CD1c-positive myeloid dendritic cell (primary cell): ENCODE measurements at regions not wholly inside any gene's neighbourhood (a gene's known extent, or its start where the extent isn't known, plus 50 kb on each side); places are given as distances from the start of the nearest gene placed in this dataset.
A peak's percentile ranks its signal among the peaks of the same experiment; 100 is the strongest.

ENCODE experiments used
- DNase-seq: peaks from one replicate; pipeline ENCODE4 v3.0.0-alpha.2; 2016; ENCODE audit errors: extremely low spot score

DNA sequence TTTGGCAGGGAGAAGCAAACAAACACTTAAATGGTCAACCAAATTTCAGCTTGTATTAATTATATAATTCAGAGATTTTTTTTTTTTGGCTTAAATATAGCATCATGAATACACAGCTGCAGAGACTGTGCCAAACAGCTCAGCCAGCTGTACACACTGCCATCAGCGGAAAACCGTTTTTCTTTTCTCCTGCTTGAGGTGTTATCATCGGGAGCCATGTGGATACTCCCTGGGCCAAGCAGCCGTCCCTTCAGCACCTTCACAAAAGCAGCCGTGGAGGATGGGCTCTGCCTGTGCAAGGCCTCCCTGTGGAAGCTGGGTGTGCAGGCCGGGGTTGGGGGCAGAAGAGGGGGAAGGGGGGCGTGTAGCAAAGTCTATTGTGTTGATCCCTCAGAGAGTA is 85.0 kb downstream of the NUF2 start:
- no peak for DNase-seq

DNA sequence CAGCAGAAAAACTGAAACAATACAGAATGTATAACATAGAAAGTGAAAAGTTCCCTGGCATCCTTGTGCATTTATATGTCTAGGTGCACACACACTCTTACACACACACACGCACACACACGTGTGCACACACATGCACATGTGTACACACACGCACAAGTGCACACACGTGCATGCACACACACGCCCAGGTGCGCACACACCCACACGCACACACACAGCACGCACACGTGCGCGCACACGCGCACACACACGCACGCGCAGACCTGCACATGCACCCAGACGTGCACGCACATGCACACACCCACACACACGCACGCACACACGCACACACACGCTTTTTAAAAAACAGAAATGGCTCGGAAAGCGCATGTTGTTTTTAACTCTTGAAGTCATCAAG is 86.5 kb downstream of the NUF2 start:
- no peak for DNase-seq

DNA sequence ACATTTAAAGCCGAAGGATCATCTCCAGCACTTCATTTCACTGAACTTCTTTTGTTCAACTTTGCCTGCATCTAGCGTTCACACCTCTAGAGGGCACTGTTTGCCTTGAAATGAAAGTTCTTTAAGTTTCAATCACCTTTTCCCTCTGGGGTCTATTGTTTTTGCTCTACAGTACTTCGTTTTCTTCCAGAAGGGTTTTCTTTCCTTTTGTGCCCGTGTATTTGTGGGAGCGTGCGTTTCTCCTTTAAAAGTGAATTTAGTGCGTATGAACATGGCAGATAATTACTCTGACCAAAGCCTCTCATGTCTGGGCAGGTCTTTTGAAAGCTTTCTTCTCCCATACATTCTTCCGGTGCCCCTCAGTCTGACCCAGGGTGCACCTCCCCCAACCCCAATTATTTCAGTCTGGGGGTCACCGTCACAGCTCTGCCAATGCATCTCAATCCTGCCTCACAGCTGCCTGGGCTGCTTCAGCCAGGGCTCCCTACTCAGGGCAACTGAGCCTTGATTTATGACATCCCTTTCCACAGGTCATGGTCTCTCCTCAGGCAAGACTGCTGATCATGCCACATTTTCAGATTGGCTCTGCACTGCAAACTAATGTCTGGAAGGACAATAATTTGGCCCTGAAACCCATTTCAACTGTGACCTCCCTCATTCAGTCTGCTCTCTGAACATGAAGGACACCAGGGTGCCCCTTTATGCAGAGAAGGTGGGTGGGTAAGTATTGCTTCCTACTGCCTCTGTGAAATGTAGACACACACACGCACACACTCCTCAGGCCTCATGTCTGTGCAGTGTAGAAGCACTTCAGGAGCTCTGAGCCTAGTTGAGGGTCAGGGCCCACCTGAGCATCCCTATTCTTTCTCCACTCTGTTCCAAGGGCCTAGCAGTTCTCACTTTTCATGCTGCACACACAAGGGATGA is 88.6 kb downstream of the NUF2 start:
- DNase-seq = peak; percentile 34

DNA sequence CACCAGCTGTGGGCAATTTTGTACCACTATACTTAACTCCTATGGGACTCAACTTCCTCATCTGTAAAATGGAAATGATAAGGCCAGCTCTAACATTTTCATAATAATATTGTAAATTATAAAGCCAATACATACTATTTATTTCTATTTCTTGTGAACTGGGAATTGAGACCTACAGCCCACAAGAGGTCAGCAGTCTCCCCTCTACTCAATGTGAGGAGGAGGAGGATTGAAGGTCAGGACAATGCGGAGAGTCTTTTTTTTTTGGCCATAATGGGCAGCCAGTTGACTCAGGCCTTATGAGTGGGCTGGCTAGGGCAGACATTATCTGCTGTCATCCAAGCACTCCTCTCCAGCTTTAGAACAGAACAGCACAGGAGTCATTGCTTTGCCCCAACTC is 90.5 kb downstream of the NUF2 start:
- no peak for DNase-seq

DNA sequence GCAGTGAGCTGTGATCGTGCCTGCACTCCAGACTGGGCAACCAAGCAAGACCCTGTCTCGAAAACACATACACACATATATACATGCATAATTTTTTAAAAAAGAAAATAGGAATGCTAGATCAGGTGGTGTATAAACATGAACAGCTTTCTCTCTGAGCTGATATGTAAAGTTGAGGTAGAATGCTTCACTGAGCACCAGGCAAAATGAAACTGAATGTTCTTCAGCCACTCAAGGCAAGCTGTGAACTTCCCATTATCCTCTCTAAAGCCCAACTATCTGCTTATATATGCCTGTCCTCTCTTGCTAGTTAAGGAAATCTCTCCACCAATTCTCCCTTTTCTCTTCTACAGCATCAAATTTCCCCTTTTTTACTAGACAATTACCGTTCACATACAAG is 93.0 kb downstream of the NUF2 start:
- no peak for DNase-seq

DNA sequence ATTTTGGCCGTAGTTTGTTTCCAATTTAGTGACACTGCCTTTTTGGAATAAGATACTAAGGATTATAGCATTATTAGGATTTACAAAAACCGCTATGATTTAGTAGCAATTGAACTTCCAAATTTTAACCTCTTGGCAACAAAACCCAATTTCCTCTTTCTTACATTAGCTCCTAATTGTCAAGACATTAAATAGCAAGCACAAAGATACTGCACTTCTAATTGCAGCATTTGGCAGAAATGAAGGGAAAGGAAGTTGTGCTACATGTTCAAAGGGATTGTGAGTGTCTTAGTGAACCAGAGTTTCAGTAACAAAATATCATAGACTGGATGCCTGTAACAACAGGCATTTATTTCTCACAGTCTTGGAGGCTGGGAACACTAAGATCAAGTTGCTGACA is 99.9 kb downstream of the NUF2 start:
- no peak for DNase-seq

DNA sequence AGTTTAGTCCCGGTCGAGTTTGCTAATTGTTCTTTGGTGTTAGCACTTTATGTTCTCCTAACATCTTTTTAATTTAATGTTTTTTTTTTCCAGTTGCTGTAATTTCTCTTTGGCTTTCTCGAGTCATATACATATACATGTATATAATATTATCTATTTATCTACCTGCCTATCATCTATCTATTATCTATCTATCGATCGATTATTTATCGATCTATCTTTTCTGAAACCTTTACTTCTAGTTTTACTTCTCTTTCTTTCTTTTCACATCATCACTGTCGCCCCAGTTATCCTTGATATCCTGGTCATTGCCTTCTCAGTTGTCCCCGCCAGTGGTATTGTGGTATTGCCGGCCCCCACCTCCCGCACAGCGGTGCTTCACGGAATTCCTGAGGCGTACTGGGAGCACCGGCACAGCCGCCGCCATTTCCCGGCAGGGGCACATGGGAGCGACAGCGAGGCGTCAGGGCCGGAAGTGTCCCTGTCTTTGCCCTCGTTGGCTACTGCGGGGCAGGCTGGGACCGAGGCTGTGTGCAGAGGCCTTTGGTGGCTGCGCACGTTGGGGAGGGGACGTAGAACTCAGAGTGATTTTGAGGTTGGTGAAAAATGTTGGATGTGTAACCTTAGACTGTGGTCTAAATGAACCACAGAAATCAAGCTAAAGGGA is 101.1 kb downstream of the NUF2 start:
- DNase-seq = no peak

DNA sequence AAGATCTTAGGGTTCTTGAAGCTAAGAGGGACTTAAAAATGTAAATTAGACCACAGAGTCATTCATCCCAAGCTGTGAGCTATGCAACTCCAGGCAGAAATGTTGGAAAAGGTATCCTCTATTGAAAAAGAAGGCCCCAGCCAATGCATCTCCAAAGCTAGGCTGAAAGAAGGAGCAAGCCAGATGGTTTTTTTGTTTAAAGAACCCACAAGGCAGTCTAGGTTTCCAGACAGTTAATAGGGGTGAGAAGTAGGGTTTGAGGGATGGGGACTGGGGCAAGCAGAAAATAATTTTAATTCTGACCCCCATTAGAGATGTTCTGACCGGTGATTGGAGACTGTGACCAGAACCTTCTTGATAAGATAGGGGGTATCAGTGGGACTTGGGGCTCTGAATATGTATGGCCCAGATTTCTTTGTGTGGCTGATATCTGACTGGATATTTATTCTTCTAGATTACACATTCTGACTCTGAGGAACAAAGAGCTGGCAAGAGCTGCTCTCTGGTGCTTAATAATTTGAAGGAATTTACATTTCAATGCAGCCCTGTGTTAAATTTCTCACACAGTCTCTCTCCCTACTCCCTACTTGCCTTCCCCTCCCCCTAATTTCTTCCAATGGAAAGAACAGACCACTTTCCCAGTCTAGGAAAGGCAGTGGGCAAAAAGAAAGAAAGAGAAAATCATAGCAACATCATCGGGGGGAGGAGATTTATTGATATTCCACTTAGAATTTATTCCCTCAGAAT is 104.9 kb downstream of the NUF2 start:
- DNase-seq = no peak

DNA sequence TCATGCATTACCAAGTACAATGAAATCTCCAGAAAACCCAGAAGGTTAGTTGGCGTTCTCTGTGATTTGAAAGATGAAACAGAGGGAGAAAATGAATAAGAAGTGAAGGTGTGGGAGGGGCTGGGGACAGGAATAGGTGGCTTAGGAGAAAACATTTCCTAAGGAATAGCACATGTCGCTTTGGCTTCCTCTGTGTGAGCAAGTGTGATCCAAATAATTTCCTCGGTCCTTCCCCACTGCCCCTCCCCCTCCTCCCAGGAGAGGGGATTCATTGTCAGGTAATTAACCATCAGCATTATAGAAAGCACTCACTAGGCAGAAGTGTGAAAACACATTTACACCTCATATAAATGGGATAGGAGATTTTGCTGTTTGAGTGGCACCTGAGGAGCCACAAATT is 105.5 kb downstream of the NUF2 start:
- no peak for DNase-seq

DNA sequence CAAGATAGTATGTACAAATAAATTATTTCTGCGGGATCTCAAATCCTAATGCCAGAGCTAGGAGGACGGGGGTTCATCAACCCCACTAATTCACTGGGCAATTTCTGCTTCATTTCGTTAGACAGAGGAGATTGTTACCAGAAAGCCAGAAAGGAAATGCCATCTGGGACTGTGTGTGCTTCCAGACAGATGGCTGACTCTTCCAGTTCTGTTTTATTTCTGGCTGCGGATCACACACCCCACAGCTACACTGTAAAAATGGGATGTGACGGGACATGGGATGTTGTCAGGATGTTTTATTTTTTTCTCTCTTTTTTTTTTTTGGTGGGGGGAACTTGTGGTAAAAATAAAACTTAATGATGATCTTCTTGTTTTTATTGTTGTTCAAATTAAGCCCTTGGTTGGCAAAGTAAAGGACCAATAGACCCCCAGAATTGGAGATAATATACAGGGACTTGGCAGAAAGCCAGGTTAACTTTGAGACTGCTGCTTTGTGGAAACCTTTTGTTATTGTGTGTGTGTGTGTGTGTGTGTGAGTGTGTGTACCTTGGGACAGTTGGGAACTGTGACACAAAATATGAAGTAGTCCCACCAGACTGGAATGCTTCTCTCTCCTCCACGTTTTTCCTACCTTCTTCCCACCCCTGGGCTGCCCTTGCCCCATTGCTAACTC is 114.5 kb downstream of the NUF2 start:
- no peak for DNase-seq

DNA sequence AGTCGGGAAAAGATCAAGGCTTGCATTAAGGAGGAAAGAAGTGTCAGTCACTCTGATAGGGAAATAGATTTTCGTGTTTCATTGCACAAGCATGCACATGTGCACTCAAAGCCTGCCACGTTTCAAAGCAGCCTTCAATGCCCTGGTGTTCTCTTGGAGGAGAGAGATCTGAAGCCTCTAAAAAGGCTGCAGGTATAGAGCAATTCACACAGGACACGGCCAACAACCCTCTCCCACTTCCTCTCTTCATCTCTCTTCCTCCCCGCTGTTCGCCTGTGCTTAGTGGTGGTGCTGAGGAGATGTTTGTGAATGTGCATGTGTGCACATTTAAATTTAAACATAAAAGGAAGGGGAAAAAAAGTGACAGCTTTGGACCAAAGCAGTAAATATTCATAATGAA is 117.7 kb downstream of the NUF2 start:
- DNase-seq = no peak

DNA sequence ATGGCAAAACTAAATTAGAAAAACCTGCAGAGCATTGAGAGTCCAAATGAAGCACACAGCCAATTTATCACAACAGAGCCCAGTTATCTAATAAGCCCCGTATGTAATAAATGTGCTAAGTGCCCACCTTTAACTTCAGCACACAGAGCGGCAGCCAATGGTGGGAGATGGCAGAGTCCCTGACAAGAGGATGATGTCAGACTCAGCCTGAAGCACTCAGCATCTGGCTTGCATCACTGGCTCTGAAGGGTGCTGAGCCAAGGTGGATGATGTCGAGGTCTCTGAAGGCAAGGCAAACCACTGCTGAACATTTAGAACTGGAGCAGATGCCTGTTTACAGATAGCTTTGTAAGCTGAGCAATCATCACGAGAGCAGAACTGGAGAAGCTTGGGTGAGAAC is 118.3 kb downstream of the NUF2 start:
- no peak for DNase-seq

DNA sequence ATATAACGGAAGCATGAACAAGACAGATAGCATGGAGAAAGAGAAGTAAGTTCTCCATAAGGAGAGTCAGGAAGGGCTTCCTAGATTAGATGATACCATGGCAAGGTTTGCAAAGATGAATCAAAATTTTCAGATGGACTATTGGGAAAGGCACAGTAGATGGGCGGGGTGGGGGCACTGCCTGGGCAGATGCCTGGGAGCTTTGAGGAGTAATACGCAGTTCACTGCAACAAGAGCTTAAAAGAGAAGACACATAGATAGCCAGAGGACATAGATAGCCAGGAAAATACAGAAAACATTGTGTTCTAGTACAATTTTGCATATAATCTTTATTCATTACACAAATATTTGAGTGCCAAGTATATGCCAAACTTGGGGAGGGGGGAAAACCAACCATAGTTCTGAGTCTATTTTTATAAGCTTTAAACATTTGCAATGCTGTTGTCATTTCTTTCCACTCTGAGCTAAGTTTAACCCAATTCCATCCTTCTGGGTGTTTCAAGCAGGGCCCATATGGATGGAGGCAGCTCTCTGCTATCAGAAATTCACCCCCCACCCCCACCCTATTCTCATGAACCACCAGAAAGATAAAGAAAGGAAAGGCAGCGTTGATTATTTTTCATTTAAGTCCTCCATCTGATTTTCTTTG is 120.6 kb downstream of the NUF2 start:
- DNase-seq = no peak

DNA sequence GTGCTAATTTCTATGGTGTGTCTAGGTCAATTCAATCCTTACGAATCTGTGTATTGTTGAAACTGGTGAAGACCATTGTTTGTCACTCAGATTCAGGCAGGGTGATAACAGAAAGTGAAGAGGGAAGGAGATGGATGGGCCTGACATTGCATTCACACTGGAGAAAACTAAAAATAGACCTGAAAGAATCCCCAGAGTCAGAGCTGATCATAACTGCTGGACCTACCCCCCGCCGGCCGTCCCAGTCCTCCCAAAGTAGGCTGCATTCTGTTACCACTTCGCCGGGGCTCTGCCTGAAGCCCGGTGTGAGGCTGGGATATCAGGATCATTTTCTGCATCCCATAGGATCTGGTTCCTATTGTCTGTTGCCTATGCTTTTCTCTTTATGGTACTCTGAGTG is 121.1 kb downstream of the NUF2 start:
- no peak for DNase-seq

DNA sequence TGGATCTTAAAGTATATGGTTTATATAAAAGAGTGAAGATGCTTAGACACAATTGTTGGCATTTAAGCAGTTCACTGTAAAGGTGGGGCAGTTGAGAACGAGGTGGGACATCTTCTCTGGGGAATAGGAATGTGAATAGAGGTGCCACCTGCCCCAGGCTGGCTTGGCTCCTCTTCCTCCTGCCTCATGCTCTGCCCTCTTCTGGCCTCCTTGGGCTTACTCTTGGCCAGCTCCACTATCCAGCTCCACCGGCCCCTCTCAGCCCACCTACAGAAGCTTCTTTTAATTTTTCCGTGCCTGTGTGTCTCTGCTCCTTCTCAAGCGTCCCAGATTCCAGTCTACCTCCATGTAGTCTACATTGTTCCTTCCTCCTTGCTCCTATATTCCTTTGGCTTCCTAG is 122.1 kb downstream of the NUF2 start:
- DNase-seq = no peak

DNA sequence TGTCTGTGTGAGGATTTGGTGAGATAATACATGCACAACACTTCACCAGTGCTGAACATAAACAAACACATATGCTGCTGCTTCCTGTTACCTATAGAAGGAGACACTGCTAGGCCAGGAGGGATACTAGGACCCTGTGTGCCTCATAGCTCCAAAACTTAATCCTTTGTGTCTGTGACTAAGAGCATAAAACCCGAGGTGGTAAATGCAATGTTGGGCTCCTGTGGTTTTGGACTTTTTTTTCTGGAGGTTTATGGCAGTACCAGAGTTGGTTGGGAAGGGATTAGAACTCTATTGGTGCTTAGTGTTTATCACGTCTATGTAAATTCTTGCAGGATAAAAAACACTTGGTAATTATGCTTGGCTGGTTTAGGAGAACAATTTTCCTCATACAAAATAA is 122.9 kb downstream of the NUF2 start:
- no peak for DNase-seq

DNA sequence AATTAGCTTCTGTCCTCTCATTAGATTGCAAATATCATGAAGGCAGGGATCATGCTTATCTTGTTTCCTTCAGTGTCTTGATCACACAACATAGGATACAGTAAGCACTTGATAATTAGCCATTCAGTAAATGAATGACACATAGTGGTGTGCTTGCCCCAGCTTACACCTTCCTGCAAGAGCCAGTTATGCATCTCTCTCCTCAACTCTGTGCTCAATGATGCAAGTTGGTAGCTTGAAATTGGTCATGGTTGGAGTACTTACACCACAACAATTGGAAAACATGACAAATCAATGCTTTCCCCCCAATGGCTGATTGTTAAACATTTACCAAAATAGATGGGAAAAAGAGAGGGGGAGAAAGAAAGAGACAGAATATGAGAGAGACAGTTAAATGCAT is 129.2 kb downstream of the NUF2 start:
- DNase-seq = no peak

DNA sequence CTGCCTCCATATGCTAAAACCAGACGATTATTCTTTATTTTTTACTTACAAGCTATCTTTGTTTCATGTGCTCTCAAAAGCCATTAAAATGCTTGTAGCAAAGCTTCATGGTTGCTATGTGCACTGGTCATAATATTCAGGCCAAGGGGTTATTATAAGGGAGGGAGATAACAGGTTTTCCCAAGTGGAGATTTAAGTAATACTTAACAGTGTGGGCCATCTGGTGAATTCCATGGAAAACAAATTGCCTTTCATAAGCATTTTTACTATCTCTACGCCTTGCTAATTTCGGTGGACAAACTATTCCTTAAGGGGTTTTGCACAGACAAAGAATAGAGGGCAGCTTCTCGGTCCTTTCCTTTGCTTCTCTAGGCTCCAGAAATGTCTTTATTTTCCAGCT is 137.8 kb downstream of the NUF2 start:
- DNase-seq = no peak

DNA sequence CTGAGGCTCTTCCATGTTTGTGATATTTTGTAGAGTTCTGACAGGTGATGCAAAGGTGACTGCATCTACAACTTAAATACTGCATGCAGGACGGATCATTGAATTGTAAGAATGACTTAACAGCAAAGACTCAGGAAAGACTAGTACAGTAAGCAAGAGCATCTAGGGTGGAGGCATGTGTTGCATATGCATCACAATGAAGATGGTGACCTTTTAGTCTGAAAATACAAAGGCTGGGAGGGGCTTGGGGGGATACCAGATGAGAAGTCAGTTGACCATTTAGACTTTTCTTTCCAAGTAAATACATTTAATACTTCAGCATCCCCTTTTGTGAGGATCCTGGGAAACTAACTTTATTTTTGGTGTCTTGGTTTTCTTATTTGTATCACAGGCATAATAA is 145.5 kb downstream of the NUF2 start:
- no peak for DNase-seq

DNA sequence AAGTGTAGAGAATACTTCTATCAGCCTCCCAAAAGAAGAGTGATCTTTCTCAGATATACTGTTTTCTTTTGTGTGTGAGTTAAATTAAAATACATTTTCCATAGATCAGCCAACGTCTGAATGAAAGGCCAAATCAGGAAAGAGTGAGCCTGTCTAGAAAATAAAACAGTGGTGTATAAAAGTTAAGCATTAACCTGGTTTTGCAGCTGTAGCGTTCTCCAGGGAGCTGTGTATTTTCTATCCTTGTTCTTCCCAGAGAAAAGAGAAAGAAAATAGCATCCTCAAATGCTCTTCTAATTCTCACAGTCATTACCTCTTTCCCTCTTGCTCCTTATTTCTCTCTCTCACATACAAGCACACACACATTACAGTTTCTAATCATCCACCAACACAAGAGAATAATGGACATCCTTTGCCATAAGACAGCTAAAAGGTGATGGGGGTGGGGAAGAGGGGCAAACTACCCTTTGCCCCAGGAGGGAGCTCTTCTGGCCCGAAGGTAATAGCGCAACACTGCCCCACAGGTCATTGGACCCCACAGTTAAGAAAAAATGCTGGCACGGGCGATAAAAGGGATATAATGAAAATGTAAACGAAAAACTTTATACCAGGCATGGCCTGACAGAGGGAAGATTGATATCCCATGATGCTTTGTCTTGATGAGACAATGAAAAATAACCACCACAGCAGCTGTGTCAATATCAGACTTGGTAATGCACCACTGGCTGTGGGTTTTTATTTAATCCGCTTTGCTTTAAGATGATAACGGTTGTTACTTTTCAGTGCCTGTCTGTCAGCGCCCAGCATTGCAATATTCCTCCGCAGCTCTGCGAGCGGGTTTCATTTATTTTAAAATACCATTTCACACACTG is 150.3 kb downstream of the NUF2 start:
- no peak for DNase-seq
